BJ (cell line): ENCODE measurements at regions not wholly inside any gene's neighbourhood (a gene's known extent, or its start where the extent isn't known, plus 50 kb on each side); places are given as distances from the start of the nearest gene placed in this dataset.

ENCODE experiments used
- CTCF ChIA-PET: fragments of 350-600 bp; formaldehyde crosslinking; extraction: SDS; loops from one replicate; lab custom pipeline; 2021; ENCODE audit warnings: antibody characterized with exemption, inconsistent platforms; lab: Yijun Ruan, JAX
- POLR2A ChIA-PET: fragments of 300-600 bp; sonication (Branson Sonifier 250); formaldehyde crosslinking; extraction: SDS; loops from one replicate; lab custom pipeline; 2021; ENCODE audit warnings: antibody characterized with exemption; lab: Charles Lee
- DNase-seq: peaks from one replicate; pipeline ENCODE4 v3.0.0-alpha.2; 2011; ENCODE audit warnings: low read depth
- H3K27me3 ChIP-seq: 2 replicates; pipeline ENCODE4 v1.6.0; 2011; ENCODE audit warnings: low read length; ENCODE audit not compliant: control insufficient read depth, insufficient read depth
- H3K36me3 ChIP-seq: 2 replicates; pipeline ENCODE4 v1.5.1; 2011; ENCODE audit warnings: low read length; ENCODE audit not compliant: control insufficient read depth, insufficient read depth
- H3K4me3 ChIP-seq: 2 replicates; pipeline ENCODE4 v1.5.1; 2011; ENCODE audit warnings: low read depth, mild to moderate bottlenecking, control low read depth, low read length
- CTCF ChIP-seq: IDR thresholded peaks from 2 replicates; pipeline ENCODE4 v1.5.1; 2011; ENCODE audit warnings: low read depth, mild to moderate bottlenecking, control low read depth, inconsistent platforms, low read length, moderate library complexity; ENCODE audit not compliant: insufficient read depth

- H3K27me3 ChIP-seq: no peaks in the 10 kb centered on the region
- TF ChIP-seq CTCF: no peak
- H3K4me3 ChIP-seq: no peak overlapping the region
- ChIA-PET CTCF (no interaction called here), POLR2A (no interaction called here)
- DNase-seq: no peak
- H3K36me3 ChIP-seq: no peaks in the 10 kb centered on the region
Measured at GRCh38 chr1:170370087-170370486, 161.9 kb upstream of the GORAB start.

- H3K27me3 ChIP-seq: no peaks in the 10 kb centered on the region
- H3K4me3 ChIP-seq: no peak overlapping the region
- CTCF ChIA-PET: interaction anchor here (1.7 kb wide), 1 partner anchor 29 kb away, joined by 5 read pairs; no protein-coding TSS in a partner anchor
- TF ChIP-seq CTCF: no peak
- no peak for DNase-seq
- no peaks in the 10 kb centered on the region for H3K36me3 ChIP-seq
- POLR2A ChIA-PET: no interaction called here
Measured at GRCh38 chr1:170375082-170375723, 156.8 kb upstream of the GORAB start.

- ChIA-PET POLR2A (no interaction called here), CTCF (no interaction called here)
- Histone ChIP-seq H3K27me3 (no peaks in the 10 kb centered on the region), H3K36me3 (no peaks in the 10 kb centered on the region), H3K4me3 (no peak overlapping the region)
- TF ChIP-seq CTCF: no peak
- DNase-seq: no peak
Measured at GRCh38 chr1:170376801-170377385, 155.1 kb upstream of the GORAB start.

DNA sequence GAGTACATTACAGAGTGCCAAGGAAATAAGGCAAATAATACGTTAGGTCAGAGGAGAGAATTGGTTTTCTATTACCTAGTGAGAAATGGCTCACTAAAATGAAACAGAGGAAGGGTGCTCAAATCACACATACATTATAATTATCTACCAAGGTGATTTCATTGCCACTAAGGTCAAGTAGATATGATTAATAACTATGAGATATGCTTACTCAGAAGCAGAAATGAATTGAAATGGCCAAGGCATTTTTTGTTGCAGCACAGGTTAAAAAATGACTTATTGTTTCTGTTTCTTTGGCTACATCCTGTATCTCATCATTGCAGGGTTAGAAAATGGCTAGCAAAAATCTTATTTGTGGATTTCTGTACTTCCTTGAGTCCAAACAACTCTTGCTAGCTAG is 154.5 kb upstream of the GORAB start:
- no peak for TF ChIP-seq CTCF
- DNase-seq: no peak
- Histone ChIP-seq H3K27me3 (no peaks in the 10 kb centered on the region), H3K4me3 (no peak overlapping the region), H3K36me3 (no peaks in the 10 kb centered on the region)
- ChIA-PET CTCF (no interaction called here), POLR2A (no interaction called here)

GRCh38 chr1:170377896-170378634 is 153.9 kb upstream of the GORAB start:
- H3K27me3 ChIP-seq: no peaks in the 10 kb centered on the region
- no peak overlapping the region for H3K4me3 ChIP-seq
- DNase-seq: no peak
- POLR2A ChIA-PET: no interaction called here
- TF ChIP-seq CTCF: no peak
- no peaks in the 10 kb centered on the region for H3K36me3 ChIP-seq
- CTCF ChIA-PET: interaction anchor here (0.6 kb wide), 1 partner anchor 10 kb away, joined by 3 read pairs; no protein-coding TSS in a partner anchor
